Panc1 (cell line): ENCODE measurements at regions not wholly inside any gene's neighbourhood (a gene's known extent, or its start where the extent isn't known, plus 50 kb on each side); places are given as distances from the start of the nearest gene placed in this dataset.

Experiments used
- ATAC-seq: fragments of 200-7000 bp; cut with Tn5 transposase; 2 replicates; pipeline ENCODE4 v1.9.1; 2020; ENCODE audit warnings: mild to moderate bottlenecking, moderate library complexity
- BruUV-seq: library from RNA; stranded (reverse); fragments of 400-500 nt; replicated peaks from 2 replicates; lab custom pipeline; 2021; lab: Mats Ljungman, UMichigan
- CTCF ChIA-PET: fragments of 300-600 bp; sonication (Branson Sonifier 250); formaldehyde crosslinking; loops from one replicate; lab custom pipeline; 2022; ENCODE audit warnings: antibody characterized with exemption; lab: Charles Lee
- POLR2A ChIA-PET: fragments of 300-600 bp; sonication (Branson Sonifier 250); formaldehyde crosslinking; loops from one replicate; lab custom pipeline; 2022; ENCODE audit warnings: antibody characterized with exemption; lab: Charles Lee
- DNase-seq: peaks from one replicate; pipeline ENCODE4 v3.0.0-alpha.2; 2010; ENCODE audit warnings: low read depth, low spot score
- H3K27ac ChIP-seq: 2 replicates; pipeline ENCODE4 v1.5.1; 2011; ENCODE audit warnings: mild to moderate bottlenecking, low read length, inconsistent platforms
- H3K27me3 ChIP-seq: fragments of 200-500 bp; sonication (Bioruptor generic); 2 replicates; pipeline ENCODE4 v1.6.0; 2014; ENCODE audit warnings: low read length, inconsistent platforms; ENCODE audit not compliant: control insufficient read depth, insufficient read depth
- H3K36me3 ChIP-seq: fragments of 200-500 bp; sonication (Bioruptor generic); 2 replicates; pipeline ENCODE4 v1.5.1; 2014; ENCODE audit warnings: inconsistent platforms, mild to moderate bottlenecking, low read length, moderate library complexity; ENCODE audit not compliant: control insufficient read depth, insufficient read depth
- H3K4me1 ChIP-seq: 2 replicates; pipeline ENCODE4 v1.5.1; 2011; ENCODE audit warnings: inconsistent platforms, mild to moderate bottlenecking, low read length, moderate library complexity; ENCODE audit not compliant: control insufficient read depth, insufficient read depth
- H3K4me3 ChIP-seq, 2 experiments: 2 replicates each; pipeline ENCODE4 v1.5.1; 2011 to 2012; ENCODE audit warnings: low read depth in 2 of 2, low read length in 2 of 2, mild to moderate bottlenecking in 2 of 2, inconsistent platforms in 1 of 2, moderate library complexity in 1 of 2
- H3K9me3 ChIP-seq: fragments of 200-500 bp; sonication (Bioruptor generic); 2 replicates; pipeline ENCODE4 v1.5.1; 2014; ENCODE audit warnings: low read depth, mild to moderate bottlenecking, inconsistent platforms, low read length, moderate library complexity; ENCODE audit not compliant: control insufficient read depth, insufficient read depth
- CTCF ChIP-seq: fragments of 450-650 bp; IDR thresholded peaks from 2 replicates; pipeline ENCODE4 v1.5.1; 2017; ENCODE audit warnings: mild to moderate bottlenecking
- POLR2AphosphoS5 ChIP-seq: IDR thresholded peaks from 2 replicates; pipeline ENCODE4 v1.6.1; 2012; ENCODE audit warnings: mild to moderate bottlenecking, low read depth, low read length, moderate library complexity
- REST ChIP-seq, 2 experiments: IDR thresholded peaks; 2 replicates each; pipeline ENCODE4 v1.6.1; 2011 to 2012; ENCODE audit warnings: low read depth in 2 of 2, control low read depth in 1 of 2, low read length in 1 of 2, mild to moderate bottlenecking in 1 of 2, moderate library complexity in 1 of 2; ENCODE audit not compliant: insufficient read depth in 1 of 2
- SIN3A ChIP-seq: IDR thresholded peaks from 2 replicates; pipeline ENCODE4 v1.6.1; 2012; ENCODE audit warnings: low read depth, mild to moderate bottlenecking, low read length, moderate library complexity, borderline replicate concordance; ENCODE audit not compliant: insufficient read depth
- TCF7L2 ChIP-seq: IDR thresholded peaks from 2 replicates; pipeline ENCODE4 v1.6.1; 2011; ENCODE audit warnings: mild to moderate bottlenecking, low read depth, low read length, inconsistent platforms
- in situ Hi-C: cut with HindIII; loops from 2 replicates; pipeline ENCODE4 v1.10.0; 2016; ENCODE audit warnings: low sequenced_read_pairs, low pct_unique_long_range_greater_than_20kb
- intact Hi-C: fragments of 100-400 bp; cut with micrococcal nuclease; formaldehyde crosslinking; loops from one replicate; pipeline ENCODE4 v1.10.0; 2022; ENCODE audit not compliant: unreplicated experiment

DNA sequence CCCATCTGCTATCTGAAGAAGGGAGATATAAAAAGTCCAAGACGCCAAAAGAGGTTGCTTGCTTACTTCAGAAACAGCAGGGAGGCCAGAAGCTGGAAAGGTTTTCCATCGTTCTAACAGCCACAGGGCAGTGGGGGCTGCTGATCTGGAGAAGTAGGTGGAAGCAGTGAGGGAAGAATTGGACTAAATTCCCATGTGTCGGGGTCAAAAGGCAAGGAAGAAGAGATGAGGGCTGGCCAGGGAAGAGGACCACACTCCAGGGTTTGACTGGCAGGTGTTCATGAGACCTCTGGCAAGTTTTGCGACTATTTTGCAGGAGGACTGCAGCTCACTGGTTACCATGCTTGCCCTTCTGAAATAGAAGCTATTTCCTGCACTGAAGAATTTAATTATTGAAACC is 91.0 kb downstream of the SCG2 start:
- Histone ChIP-seq H3K4me1 (no peaks in the 10 kb centered on the region), H3K4me3 (no peak overlapping the region), H3K9me3 (no peaks in the 10 kb centered on the region), H3K27me3 (no peaks in the 10 kb centered on the region), H3K27ac (no peak overlapping the region), H3K36me3 (no peaks in the 10 kb centered on the region)
- POLR2A ChIA-PET, result no interaction called here
- DNase-seq, result no peak
- in situ Hi-C loops (no loop called here), intact Hi-C loops (no loop called here)
- CTCF ChIA-PET, result interaction anchor here (0.6 kb wide), 1 partner anchor 349 kb away, joined by 3 read pairs; no protein-coding TSS in a partner anchor
- no peak for ATAC-seq
- TF ChIP-seq CTCF (no peak), TCF7L2 (no peak), REST (IDR thresholded peaks at IDR 0.05; ENCODE audit: insufficient read depth in 1 of 2, low read depth in 2 of 2, low read length in 1 of 2) (no peak), SIN3A (no peak)
- no TSS peak for BruUV-seq

GRCh38 chr2:223513771-223514455 is 88.2 kb downstream of the SCG2 start:
- no TSS peak for BruUV-seq
- ATAC-seq, result no peak
- no peak overlapping the region for H3K27ac ChIP-seq

More at GRCh38 chr2:223513771-223514455, 88.2 kb downstream of the SCG2 start:
- Histone ChIP-seq H3K36me3 (no peaks in the 10 kb centered on the region), H3K4me3 (no peak overlapping the region), H3K27me3 (no peaks in the 10 kb centered on the region), H3K9me3 (no peaks in the 10 kb centered on the region), H3K4me1 (no peaks in the 10 kb centered on the region)
- no peak for TF ChIP-seq REST (IDR thresholded peaks at IDR 0.05; ENCODE audit: insufficient read depth in 1 of 2, low read depth in 2 of 2, low read length in 1 of 2)
- no peak for TF ChIP-seq TCF7L2
- no peak for TF ChIP-seq SIN3A
- TF ChIP-seq POLR2AphosphoS5, result no peak
- no peak for TF ChIP-seq CTCF
- CTCF ChIA-PET, result no interaction called here
- intact Hi-C loops (no loop called here), in situ Hi-C loops (no loop called here)
- POLR2A ChIA-PET, result no interaction called here
- DNase-seq, result no peak
